Gastrocnemius medialis (tissue), 4 donors: ENCODE measurements at regions not wholly inside any gene's neighbourhood (a gene's known extent, or its start where the extent isn't known, plus 50 kb on each side); places are given as distances from the start of the nearest gene placed in this dataset.

ENCODE experiments used
- ATAC-seq, 2 donors: fragments of 150-250 bp; one replicate each; pipeline ENCODE4 v1.9.1; 2016
- DNase-seq, 2 donors: peaks; one replicate each; pipeline ENCODE4 v3.0.0-alpha.2; 2019
- H3K27ac ChIP-seq, 4 donors: fragments of 200-600 bp; sonication (generic); 1 replicate in 1 of 4; 2 replicates in 3 of 4; pipeline ENCODE4 v1.5.1; 2016 to 2018; ENCODE audit warnings: mild to moderate bottlenecking in 2 of 4, moderate library complexity in 1 of 4
- H3K27me3 ChIP-seq, 3 donors: fragments of 200-600 bp; sonication (generic) in 2 of 3; 1 replicate in 1 of 3; 2 replicates in 2 of 3; pipeline versions ENCODE4 v1.5.1 to v1.6.0; 2016 to 2019; ENCODE audit warnings: mild to moderate bottlenecking in 1 of 3, moderate library complexity in 1 of 3
- H3K36me3 ChIP-seq, 2 donors: fragments of 200-600 bp; sonication (generic) in 1 of 2; one replicate each; pipeline ENCODE4 v1.5.1; 2017 to 2018
- H3K4me1 ChIP-seq, 2 donors: fragments of 200-600 bp; sonication (generic) in 1 of 2; one replicate each; pipeline ENCODE4 v1.5.1; 2016 to 2017; ENCODE audit warnings: mild to moderate bottlenecking in 2 of 2
- H3K4me3 ChIP-seq, 4 donors: fragments of 200-600 bp; sonication (generic) in 3 of 4; 1 replicate in 1 of 4; 2 replicates in 3 of 4; pipeline ENCODE4 v1.5.1; 2016 to 2019; ENCODE audit warnings: mild to moderate bottlenecking in 2 of 4
- H3K9me3 ChIP-seq, 3 donors: fragments of 200-600 bp; sonication (generic) in 2 of 3; 1 replicate in 1 of 3; 2 replicates in 2 of 3; pipeline ENCODE4 v1.5.1; 2016 to 2019
- CTCF ChIP-seq, 5 experiments: fragments of 450-650 bp in 3 of 5; fragments of 200-600 bp in 2 of 5; sonication (generic) in 2 of 5; IDR thresholded peaks in 4 of 5; conservative IDR thresholded peaks in 1 of 5; 1 replicate in 4 of 5; 2 replicates in 1 of 5; pipeline ENCODE4 v1.5.1; 2016 to 2019; ENCODE audit warnings: antibody characterized with exemption in 5 of 5, mild to moderate bottlenecking in 3 of 5, moderate library complexity in 3 of 5
- POLR2A ChIP-seq, 2 donors: fragments of 450-650 bp; IDR thresholded peaks; one replicate each; pipeline ENCODE4 v1.6.1; 2017; ENCODE audit warnings: antibody characterized with exemption in 2 of 2, mild to moderate bottlenecking in 2 of 2, moderate library complexity in 2 of 2
- in situ Hi-C, 4 donors: fragments of 200-750 bp; cut with MboI; loops; one replicate each; pipeline versions ENCODE4 v1.15.0 to v1.8.0; 2017; ENCODE audit warnings: low sequenced_read_pairs in 4 of 4
- intact Hi-C: fragments of 100-400 bp; cut with DNase I; formaldehyde crosslinking; loops from one replicate; pipeline ENCODE4 v1.15.1; 2023; ENCODE audit warnings: low total_unique reads

GRCh38 chr7:98472521-98472954 lies 71.6 kb upstream of the BAIAP2L1 start:
- H3K9me3 ChIP-seq, result no peaks in the 10 kb centered on the region
- no peaks in the 10 kb centered on the region for H3K36me3 ChIP-seq
- TF ChIP-seq CTCF (IDR thresholded peaks at IDR 0.05 in 4 of 5, conservative IDR thresholded peaks at IDR 0.05 in 1 of 5) (no peak), POLR2A (IDR thresholded peaks at IDR 0.05) (no peak)
- no peak overlapping the region for H3K27ac ChIP-seq
- intact Hi-C loops, result no loop called here
- DNase-seq (no peak), ATAC-seq (no peak)
- peaks cover 0 to 6% of the 10 kb centered on the region in 2 donors for H3K4me1 ChIP-seq
- H3K4me3 ChIP-seq, result no peak overlapping the region
- in situ Hi-C loops, result no loop called here
- H3K27me3 ChIP-seq, result peaks cover 17 to 26% (median 18%) of the 10 kb centered on the region in 3 donors

GRCh38 chr7:98470485-98471240 lies 69.8 kb upstream of the BAIAP2L1 start:
- Histone ChIP-seq H3K36me3 (no peaks in the 10 kb centered on the region), H3K9me3 (no peaks in the 10 kb centered on the region), H3K4me3 (peak overlapping the region in 1 of 4 donors; percentile 21), H3K27me3 (peaks cover 17 to 26% (median 18%) of the 10 kb centered on the region in 3 donors), H3K4me1 (peaks cover 0 to 6% of the 10 kb centered on the region in 2 donors), H3K27ac (no peak overlapping the region)
- TF ChIP-seq POLR2A (IDR thresholded peaks at IDR 0.05) (no peak), CTCF (IDR thresholded peaks at IDR 0.05 in 4 of 5, conservative IDR thresholded peaks at IDR 0.05 in 1 of 5) (no peak)
- ATAC-seq (no peak), DNase-seq (no peak)
- intact Hi-C loops (no loop called here), in situ Hi-C loops (no loop called here)

GRCh38 chr7:98469088-98469487 lies 68.2 kb upstream of the BAIAP2L1 start:
- Histone ChIP-seq H3K4me3 (no peak overlapping the region), H3K4me1 (peaks cover 0 to 6% of the 10 kb centered on the region in 2 donors), H3K27me3 (peaks cover 17 to 26% (median 18%) of the 10 kb centered on the region in 3 donors), H3K9me3 (no peaks in the 10 kb centered on the region), H3K27ac (no peak overlapping the region), H3K36me3 (no peaks in the 10 kb centered on the region)
- intact Hi-C loops, result no loop called here
- no peak for ATAC-seq
- in situ Hi-C loops, result no loop called here
- DNase-seq, result no peak
- no peak for TF ChIP-seq CTCF (IDR thresholded peaks at IDR 0.05 in 4 of 5, conservative IDR thresholded peaks at IDR 0.05 in 1 of 5)

- DNase-seq (no peak), ATAC-seq (no peak)
- Histone ChIP-seq H3K4me1 (peaks cover 0 to 6% of the 10 kb centered on the region in 2 donors), H3K36me3 (no peaks in the 10 kb centered on the region), H3K4me3 (no peak overlapping the region), H3K27ac (no peak overlapping the region), H3K27me3 (peaks cover 17 to 26% (median 18%) of the 10 kb centered on the region in 3 donors), H3K9me3 (no peaks in the 10 kb centered on the region)
- TF ChIP-seq POLR2A (IDR thresholded peaks at IDR 0.05), result no peak
- TF ChIP-seq CTCF (IDR thresholded peaks at IDR 0.05 in 4 of 5, conservative IDR thresholded peaks at IDR 0.05 in 1 of 5), result no peak
- intact Hi-C loops (no loop called here), in situ Hi-C loops (no loop called here)
These were observed 66.9 kb upstream of the BAIAP2L1 start for GRCh38 chr7:98467570-98468312.
